Stimulated activated CD8-positive, alpha-beta memory T cell treated with anti-CD3 and anti-CD28 coated beads, Interleukin-7, amount 100 ng/mL, for 48 hours (primary cell): ENCODE measurements at regions not wholly inside any gene's neighbourhood (a gene's known extent, or its start where the extent isn't known, plus 50 kb on each side); places are given as distances from the start of the nearest gene placed in this dataset.

ENCODE experiments used
- DNase-seq, 2 donors: peaks; one replicate each; pipeline ENCODE4 v3.0.0-alpha.2; 2020; ENCODE audit warnings: low read depth in 1 of 2; ENCODE audit errors: extremely low read depth in 1 of 2

DNA sequence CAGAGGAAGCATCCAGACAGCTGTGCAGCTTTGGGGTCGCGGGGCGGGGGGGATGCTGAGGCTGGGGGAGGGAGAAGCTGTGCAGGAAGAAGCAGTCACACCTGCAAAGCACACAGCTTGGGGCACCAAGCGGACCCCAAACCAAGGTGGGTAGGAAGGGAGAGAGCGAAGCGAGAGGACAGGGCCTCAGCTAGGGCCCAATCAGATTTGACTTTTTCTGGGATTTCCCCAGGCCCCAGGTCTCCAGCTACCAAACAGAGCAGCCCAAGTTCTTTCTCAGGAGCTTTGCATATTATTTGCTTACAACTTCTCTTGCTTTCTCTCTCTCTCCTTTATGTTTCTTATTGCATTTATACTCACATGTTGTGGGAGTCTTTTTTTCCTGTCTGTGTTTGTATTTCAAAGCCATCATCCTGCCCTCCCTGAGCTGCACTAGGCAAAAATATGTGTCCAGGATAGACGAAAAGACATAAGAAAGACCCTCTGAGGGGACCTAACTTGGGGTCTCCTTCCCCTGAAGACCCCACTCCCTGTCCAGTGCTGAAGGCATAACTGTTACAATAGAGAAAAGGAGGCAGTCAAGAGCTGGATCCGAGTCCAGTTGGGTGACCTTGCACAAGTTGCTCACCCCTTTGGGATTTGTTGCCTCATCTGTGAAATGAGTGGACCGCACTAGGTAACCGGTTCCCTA, 50.6 kb upstream of the SMNDC1 start:
- no peak for DNase-seq

DNA sequence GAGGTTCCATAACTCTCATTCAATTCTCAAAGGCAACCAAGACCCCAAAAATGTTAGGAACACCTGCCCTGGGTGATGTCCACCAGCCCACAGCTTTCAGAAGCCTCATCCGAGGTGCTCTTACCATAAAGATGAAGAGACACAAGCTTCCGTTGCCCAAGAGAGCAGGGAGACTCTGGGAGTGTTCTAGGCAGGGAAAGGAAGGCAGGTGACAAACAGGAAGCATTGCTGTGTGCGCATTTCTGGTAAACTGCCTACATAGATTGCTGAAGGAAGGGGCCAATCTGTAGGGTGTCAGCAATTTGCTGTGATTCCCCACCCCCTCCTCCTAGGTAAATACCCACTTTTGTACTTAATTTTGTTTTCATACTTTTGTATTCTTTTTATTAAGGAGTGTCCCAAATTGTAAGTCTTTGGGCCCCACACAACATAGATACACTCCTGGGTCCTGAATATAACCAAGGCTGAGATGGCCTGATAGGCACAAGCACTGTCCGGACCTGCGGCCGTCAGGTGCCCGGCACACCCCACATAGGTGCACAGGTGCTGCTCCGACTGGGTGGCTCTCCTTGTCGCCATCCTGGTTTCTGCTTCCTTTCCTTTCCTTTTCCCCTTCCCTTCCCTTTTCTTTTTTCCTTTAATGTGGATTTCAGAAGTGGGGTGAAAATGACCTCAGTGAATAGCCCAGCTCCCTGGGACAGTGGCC, 51.4 kb upstream of the SMNDC1 start:
- DNase-seq: no peak

DNA sequence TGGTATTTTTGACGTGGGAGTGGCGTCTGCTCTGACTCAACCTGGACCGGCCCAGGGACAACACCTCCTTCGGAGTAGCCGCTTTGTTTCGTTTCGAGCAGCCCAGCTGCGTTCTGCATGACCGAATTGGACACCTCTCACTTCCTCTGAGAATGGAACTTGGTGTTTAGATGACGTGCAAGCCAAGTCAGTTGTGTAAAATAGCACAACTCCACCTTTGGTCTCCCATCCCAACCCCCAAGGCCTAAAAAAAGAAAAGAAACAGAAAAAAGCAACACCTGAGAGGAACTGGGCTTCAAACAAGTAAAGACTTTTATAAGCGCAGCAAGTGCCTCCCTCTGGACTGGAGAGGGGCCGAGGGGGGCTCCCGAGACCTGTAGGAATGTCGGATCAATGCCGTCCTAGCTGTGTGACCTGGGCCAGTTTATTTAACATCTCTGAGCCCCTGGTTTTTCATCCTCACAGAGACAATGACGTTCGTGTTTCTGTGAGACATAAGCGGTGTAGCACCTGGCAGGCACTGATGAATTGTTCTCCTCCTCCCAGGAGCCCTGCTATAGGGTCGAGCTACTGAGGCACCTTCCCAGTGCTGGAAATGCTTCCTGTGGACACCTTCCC, 52.0 kb upstream of the SMNDC1 start:
- DNase-seq: peak; percentile 36 to 79

DNA sequence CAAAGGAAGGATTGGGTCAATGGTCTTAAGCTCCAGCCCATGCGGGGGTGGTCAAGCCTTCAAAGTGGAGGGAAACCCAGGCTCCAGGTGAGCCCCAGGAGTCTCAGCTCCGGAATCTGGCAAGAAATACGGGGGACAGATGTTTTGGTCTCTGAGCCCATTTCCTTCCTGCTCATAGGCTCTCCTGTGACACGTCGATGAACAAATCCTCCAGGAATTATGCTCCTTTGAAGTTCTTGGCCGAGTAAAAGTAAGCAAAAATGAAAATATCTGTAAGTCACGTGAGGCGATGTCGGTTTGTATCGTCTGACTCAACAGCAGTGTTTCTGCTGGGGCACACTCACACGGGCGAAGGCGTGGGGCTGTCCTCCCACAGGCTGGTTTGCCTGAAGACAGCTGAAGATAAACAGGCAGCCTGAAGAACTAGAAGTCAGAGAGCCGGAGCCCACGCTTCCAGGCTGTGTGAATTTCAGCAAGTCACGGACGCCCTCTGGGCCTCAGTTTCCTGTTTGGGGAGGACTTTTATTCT, 52.6 kb upstream of the SMNDC1 start:
- DNase-seq: peak in 1 of 2 donors; percentile 55

DNA sequence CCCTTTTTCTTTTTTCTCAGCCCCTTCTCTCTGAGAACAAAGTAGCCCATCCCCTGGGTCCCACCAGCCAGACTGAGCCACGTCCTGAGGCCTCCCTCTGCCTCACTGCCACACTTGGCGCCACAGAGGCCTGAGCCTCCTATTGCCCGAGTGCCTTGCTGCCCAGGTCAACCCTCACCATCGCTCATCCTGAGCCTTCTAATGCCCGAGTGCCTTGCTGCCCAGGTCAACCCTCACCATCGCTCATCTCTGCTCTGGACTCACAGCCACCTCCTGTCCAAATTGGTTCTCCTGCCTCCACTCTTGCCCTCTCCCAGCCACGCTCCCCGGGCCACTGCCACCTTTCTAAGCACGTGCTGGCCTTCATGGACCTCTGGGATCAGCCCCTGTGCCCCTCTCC, 53.2 kb upstream of the SMNDC1 start:
- no peak for DNase-seq

DNA sequence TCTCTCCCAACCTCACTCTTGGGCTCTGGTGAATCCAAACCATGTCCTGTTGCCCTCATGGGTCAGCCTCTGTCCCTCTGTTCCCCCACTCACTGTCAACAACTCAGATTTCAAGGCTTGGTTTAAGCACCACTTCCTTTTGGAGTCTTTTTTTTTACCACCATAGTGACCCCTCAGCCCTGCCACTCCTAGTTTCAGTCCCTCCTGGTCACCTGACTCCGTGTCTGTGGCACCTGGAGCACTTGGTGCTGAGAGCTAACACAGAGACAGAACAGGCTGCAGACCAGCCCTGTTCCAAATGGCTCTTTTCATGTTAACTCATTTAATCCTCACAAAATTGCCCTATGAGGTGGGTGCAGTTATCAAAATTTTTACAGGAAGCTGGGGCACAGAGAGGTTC, 53.6 kb upstream of the SMNDC1 start:
- no peak for DNase-seq

DNA sequence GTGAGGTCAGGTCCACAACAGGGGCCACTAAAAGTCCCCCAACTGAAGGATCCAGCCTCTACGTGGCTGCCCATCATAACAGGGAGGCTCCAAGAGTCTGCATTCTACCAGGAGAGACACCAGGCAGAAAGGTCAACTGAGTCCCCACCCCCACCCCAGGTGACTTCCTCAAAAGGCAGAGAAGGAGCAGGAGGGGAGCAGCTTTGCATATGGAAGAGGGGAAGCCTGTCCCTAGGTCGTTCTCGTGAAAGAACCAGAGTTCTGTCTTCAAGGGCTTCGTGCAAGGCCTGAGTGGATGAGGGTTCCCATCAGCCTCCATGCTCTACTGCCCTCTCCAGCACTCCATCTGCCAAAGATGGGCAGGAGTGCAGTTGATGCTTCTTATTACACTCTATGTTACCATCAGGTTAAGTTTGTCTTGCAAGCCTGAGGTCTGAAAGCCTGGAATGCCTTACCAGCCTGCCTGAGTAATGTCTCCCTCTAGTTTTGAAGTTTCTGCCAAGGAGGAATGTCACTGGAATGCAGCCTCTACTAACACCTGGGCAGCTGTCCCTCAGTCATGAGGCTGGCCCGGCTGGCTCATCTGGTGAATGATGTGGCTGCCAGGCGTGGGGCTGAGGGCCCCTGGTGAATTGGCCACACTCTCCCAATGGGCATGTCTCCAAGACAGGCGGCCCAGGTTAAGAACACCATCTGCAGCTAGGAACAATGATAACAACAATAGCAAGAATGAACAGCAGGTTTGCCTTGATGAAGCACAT, 54.3 kb upstream of the SMNDC1 start:
- DNase-seq: no peak

DNA sequence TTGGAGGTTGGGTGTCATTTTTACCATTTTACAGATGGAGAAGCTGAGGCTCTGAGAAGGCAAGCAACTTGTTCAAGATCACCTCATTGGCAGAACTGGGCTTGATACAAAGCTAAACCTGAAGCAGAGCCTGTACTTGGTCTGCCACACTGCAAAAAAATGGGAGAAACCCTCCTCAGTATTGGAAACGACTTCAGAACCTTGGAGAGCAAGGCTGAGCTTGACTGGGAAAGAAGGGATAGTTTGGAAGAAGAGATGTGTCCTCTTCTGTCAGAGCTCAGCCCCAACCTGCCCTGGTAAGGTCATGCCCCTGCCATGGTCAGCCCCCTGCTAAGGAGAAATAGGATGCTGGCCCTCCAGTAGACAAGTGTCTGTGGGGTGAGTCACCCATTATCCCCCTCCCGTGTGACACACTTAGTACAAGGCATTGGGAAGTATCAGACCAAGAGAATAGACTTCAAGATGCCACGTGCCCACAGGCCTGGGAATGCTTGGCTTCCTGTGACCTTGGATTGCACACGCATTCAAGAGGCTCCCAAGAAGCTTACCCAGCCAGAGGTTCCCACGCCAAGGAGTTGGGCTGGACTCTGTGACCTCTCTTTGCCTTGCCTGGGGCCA, 56.2 kb upstream of the SMNDC1 start:
- DNase-seq: no peak

DNA sequence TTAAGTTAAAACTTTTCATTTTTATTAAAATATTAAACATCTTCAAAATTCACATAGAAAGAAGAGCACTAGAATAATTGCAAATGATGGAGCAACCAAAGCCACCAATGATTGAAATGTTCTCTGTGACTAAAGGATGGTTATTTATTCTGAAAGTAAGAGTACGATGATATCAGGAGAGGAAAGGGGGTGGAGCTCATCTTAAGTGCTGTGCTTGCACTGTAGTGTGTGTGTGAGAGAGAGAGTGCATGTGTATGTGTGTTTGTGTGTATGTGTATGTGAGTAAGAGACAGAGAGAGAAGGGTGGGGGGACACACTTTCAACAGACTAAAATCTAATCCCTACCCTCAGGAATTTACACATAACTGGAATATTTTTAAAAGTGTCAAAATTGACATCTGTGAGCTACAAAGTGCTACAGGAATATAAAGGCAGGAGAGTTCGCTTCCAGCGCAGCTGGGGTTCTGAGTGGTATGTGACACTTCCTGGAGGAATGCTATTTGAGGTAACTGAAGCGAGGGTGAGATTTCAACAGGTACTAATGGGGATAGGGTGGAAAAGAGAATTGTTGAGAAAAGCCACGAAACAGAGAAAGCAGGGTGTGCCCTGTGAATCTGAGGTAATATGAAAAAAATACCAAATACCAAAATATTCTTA, 57.2 kb upstream of the SMNDC1 start:
- DNase-seq: no peak

DNA sequence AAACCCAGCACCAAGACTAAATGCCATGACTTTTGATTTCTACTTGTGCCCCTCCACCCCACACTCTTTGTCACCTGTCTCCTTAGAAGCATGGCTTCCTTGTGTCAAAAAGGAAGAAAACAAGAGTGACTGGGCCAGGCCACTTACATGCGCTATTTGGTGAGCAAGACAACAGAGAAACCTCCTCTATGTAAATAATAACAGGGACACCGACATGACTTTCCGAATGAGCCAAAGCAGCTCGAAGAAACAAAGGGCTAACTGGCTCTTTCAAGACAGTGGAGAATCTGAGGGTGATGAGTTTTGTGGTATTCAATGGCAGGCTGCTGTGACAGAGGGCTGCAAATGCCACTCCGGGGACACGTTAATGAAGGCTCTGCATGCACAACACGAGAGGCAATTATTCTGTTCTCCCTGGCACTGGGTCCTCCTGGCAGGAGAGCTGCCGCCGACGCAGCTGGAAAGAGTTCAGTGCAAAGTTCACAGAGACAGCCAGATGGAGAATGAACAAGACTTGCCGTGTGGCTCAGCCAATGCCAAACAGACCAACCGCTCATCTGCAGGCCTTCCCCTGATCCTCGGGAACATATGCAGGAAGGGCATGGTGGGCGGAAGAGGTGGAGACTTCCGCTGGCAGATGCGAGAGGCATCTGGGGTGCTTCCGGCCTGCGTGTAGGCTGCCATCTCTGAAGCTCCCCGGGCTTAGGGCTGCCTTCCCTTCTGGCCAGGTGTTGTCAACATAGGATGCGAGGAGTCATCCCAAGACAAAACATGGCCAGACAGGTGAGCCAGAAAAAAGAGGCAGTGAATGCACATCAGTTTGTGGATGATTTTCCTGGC, 59.1 kb upstream of the SMNDC1 start:
- no peak for DNase-seq

DNA sequence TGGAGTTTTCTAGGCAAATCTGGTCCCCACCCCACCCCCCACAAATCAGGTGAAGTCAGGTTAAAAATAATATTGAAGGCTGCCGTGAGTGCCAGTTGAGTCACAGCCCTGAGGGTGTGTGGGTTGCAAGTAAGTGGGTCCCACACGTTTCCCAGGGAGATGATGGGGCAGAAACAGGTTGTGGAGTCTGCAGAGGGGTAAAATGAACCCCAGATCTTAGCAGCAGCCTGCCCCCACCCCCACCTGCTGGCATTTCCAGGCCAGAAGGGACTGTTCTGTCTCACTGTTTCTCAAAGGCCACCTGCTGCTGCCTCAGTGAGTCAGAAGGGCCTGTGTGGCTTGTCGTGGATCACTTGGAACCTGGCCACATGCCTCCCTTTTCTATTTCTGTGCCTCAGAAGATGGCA, 59.8 kb upstream of the SMNDC1 start:
- DNase-seq: peak; percentile 26 to 67

DNA sequence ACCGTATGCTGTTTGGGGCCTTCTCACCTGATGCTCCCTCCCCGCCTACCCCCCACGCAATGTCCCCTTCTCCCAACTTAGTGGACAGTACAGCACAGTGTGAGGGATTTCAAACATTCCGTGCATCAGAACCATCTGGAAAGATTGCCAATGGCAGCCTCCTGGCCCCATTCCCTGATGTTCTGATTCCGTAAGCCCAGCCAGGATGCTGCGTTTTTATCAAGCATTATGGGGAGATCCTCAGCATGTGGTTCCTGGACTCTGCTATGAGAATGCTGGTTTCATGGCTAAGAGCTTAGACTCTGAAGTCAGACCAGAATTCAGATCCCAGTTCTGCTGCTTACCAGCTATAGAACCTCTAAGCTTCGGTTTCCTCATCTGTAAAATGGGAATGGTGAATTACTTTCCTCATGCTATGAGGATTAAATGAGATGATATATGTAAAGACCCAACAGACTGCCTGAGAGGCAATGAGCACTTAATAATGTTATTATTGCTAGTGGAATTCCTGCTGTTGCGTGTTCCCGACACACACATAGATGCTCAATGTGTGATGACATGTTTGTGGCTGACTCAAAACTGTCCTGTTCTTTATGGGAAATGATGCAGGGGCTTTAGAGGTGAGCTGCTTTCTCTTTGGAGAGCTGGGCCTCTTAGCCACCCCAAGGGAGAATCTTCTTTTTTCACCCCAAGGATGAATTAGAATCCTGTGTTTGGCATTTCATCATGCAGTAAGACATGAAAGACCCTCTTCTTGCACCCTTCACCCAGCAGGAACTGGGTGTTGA, 60.8 kb upstream of the SMNDC1 start:
- no peak for DNase-seq

DNA sequence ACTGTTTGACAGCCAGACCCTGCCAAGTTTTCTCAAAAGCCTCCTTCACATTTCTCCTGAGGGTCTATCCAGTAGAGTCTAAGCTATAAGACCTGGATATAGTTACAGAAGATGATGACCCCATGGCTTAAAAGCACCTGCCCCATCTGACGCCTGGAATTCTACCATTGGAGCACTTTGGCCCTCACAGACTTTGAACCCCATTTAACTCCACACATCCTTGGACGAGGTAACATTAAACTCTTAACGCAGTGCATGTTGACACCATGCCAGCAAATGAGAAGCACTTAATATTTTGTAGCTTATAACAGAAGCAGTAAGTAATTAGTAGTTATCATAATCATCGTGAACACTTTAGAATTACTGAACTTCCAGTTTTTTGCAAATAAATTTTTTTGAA, 61.9 kb upstream of the SMNDC1 start:
- DNase-seq: no peak

DNA sequence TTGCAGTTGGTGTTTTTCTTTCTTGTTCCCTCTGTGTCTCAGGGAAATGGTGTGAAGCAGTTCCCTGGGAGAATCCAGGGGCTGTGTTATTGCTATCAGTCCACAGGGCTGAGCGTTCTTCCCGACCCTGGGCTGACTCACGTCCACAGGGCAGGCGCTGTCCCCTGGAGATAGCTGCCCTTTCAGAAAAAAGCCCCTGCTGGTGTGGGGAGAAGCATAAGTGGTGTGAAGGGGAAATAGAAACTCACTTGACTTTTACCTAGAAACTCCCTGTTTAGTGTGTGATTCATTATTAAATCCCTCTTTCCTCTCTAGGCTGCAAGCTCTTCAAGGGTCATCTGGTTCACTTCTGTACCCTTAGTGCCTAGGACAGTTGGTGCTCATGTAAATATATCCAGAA, 63.3 kb upstream of the SMNDC1 start:
- no peak for DNase-seq

DNA sequence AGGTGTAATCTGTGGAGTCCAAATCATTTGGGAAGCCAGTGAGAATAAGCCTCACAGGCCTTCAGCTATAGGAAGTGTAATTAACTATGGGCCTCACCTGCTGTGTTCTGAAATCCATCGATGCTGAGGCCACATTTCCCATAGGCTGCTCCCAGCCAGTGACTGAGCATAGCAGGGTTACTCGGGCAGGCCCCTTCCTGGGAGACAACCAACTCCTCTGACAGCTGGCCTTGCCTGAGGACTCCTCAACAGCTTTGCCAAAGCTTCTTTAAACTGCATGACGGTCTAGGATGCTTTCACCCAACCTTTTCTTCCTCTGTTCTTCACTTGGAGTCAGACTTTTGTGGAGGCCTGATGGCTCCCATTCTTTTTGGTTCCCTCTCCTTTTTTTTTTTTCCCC, 63.8 kb upstream of the SMNDC1 start:
- DNase-seq: no peak

DNA sequence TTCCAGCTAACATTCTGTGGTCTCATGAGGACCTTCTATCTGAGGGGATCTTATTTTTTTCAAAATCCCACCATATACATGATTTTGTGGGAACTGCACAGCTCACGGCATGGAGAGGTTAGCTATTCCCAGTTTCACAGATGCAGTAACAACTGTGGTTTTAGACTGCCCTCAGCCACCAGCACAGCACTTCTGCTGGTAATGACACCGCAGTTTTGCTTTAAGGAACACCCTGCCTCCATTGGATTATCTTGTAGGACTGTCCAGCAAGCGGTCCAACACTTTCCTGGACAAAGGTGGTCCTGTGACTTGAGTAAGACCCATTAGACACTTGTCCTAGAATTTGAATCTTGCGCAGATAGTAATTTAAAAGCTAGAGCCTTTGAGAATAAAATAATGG, 65.3 kb upstream of the SMNDC1 start:
- no peak for DNase-seq

DNA sequence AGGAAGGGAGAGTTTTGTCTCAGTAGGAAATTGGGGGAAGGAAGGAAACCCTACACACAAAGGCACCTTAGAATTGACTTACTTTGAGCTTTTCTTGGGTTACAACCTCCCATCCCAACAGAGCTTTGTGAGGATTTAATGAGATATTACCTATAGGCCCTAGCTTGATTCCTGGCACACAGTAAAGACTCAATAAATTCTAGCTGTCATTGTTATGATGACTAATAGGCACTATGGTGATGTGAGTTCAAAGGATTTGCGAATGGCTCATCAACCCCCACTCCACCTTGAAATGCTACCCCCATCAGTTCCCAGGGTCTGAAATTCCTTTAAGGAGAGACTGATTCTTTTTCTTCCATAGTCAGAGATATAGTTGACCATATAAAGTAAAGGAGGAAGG, 67.9 kb upstream of the SMNDC1 start:
- DNase-seq: no peak

DNA sequence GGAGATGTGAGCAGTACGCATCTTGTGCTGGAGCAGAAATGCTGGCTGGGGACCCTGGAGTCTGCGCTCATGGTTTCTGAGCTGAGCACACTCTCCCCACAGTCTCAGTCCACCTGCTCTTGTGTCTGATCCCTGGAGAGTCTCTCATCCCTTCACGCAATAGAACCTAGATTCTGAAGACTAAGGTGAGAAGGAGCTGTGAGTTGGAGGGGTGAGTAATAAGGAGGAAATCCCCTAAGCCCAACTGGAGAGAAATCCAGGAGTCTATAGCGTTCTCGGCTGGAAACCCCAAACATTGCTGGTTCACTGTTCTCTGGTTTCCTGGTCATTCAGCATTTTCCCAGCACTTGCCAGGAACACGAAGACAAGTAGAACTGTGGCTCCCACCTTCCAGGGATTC, 68.3 kb upstream of the SMNDC1 start:
- DNase-seq: no peak
